ENCODE measurements at regions not wholly inside any gene's neighbourhood (a gene's known extent, or its start where the extent isn't known, plus 50 kb on each side); places are given as distances from the start of the nearest gene placed in this dataset.
"Not testable (repeated sequence)": the region's sequence is repeated elsewhere in the genome, so short reads cannot be mapped to it uniquely, and the experiment has no call there.

GRCh38 chr3:124651416-124651815, 78.8 kb upstream of the UMPS start:
- TF ChIP-seq, protein P1, sequence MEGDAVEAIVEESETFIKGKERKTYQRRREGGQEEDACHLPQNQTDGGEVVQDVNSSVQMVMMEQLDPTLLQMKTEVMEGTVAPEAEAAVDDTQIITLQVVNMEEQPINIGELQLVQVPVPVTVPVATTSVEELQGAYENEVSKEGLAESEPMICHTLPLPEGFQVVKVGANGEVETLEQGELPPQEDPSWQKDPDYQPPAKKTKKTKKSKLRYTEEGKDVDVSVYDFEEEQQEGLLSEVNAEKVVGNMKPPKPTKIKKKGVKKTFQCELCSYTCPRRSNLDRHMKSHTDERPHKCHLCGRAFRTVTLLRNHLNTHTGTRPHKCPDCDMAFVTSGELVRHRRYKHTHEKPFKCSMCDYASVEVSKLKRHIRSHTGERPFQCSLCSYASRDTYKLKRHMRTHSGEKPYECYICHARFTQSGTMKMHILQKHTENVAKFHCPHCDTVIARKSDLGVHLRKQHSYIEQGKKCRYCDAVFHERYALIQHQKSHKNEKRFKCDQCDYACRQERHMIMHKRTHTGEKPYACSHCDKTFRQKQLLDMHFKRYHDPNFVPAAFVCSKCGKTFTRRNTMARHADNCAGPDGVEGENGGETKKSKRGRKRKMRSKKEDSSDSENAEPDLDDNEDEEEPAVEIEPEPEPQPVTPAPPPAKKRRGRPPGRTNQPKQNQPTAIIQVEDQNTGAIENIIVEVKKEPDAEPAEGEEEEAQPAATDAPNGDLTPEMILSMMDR (IDR thresholded peaks at IDR 0.05; ENCODE audit: low read depth, low read length, missing input control): not testable (repeated sequence)
- TF ChIP-seq, protein P2, sequence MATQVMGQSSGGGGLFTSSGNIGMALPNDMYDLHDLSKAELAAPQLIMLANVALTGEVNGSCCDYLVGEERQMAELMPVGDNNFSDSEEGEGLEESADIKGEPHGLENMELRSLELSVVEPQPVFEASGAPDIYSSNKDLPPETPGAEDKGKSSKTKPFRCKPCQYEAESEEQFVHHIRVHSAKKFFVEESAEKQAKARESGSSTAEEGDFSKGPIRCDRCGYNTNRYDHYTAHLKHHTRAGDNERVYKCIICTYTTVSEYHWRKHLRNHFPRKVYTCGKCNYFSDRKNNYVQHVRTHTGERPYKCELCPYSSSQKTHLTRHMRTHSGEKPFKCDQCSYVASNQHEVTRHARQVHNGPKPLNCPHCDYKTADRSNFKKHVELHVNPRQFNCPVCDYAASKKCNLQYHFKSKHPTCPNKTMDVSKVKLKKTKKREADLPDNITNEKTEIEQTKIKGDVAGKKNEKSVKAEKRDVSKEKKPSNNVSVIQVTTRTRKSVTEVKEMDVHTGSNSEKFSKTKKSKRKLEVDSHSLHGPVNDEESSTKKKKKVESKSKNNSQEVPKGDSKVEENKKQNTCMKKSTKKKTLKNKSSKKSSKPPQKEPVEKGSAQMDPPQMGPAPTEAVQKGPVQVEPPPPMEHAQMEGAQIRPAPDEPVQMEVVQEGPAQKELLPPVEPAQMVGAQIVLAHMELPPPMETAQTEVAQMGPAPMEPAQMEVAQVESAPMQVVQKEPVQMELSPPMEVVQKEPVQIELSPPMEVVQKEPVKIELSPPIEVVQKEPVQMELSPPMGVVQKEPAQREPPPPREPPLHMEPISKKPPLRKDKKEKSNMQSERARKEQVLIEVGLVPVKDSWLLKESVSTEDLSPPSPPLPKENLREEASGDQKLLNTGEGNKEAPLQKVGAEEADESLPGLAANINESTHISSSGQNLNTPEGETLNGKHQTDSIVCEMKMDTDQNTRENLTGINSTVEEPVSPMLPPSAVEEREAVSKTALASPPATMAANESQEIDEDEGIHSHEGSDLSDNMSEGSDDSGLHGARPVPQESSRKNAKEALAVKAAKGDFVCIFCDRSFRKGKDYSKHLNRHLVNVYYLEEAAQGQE (IDR thresholded peaks at IDR 0.05): not testable (repeated sequence)
- TF ChIP-seq SP1, RAD21, ZBTB33, FOXA2 (IDR thresholded peaks at IDR 0.05): not testable (repeated sequence)

Measured in liver (tissue), 3 donors.